GM23338 (cell line): ENCODE measurements at regions not wholly inside any gene's neighbourhood (a gene's known extent, or its start where the extent isn't known, plus 50 kb on each side); places are given as distances from the start of the nearest gene placed in this dataset.

Experiments
- ATAC-seq: fragments of 200-7000 bp; cut with Tn5 transposase; 3 replicates; pipeline ENCODE4 v1.9.1; 2020
- DNase-seq: peaks from one replicate; pipeline ENCODE4 v3.0.0-alpha.2; 2015; ENCODE audit warnings: low spot score
- H2AFZ ChIP-seq: fragments of 200-600 bp; sonication (generic); 2 replicates; pipeline ENCODE4 v1.8.0; 2016; ENCODE audit warnings: antibody characterized with exemption, mild to moderate bottlenecking, moderate library complexity
- H3F3A ChIP-seq: fragments of 200-600 bp; sonication (generic); replicated peaks from 2 replicates; pipeline ENCODE4 v1.8.0; 2017; ENCODE audit warnings: antibody characterized with exemption, mixed run types, low read depth
- H3K27ac ChIP-seq: fragments of 200-600 bp; sonication (generic); 2 replicates; pipeline ENCODE4 v1.6.1; 2016; ENCODE audit warnings: low read depth
- H3K27me3 ChIP-seq: fragments of 200-600 bp; sonication (generic); 2 replicates; pipeline ENCODE4 v1.8.0; 2016; ENCODE audit warnings: mild to moderate bottlenecking, mixed run types, moderate library complexity; ENCODE audit not compliant: insufficient read depth
- H3K36me3 ChIP-seq: fragments of 200-600 bp; sonication (generic); 2 replicates; pipeline ENCODE4 v1.8.0; 2016; ENCODE audit warnings: mild to moderate bottlenecking; ENCODE audit not compliant: insufficient read depth
- H3K4me1 ChIP-seq: fragments of 200-600 bp; sonication (generic); 2 replicates; pipeline ENCODE4 v1.8.0; 2016; ENCODE audit warnings: mild to moderate bottlenecking, moderate library complexity; ENCODE audit not compliant: insufficient read depth
- H3K4me2 ChIP-seq: fragments of 200-600 bp; sonication (generic); 2 replicates; pipeline ENCODE4 v1.7.1; 2017; ENCODE audit warnings: mixed run types
- H3K4me3 ChIP-seq: fragments of 200-600 bp; sonication (generic); 2 replicates; pipeline ENCODE4 v1.6.1; 2016; ENCODE audit warnings: mixed run types
- H3K79me2 ChIP-seq: fragments of 200-600 bp; sonication (generic); replicated peaks from 2 replicates; pipeline ENCODE4 v1.8.0; 2017; ENCODE audit warnings: mild to moderate bottlenecking; ENCODE audit not compliant: insufficient read depth
- H3K9me2 ChIP-seq: fragments of 200-600 bp; sonication (generic); 2 replicates; pipeline ENCODE4 v1.8.0; 2017; ENCODE audit not compliant: insufficient read depth
- H4K20me1 ChIP-seq: fragments of 200-600 bp; sonication (generic); replicated peaks from 2 replicates; pipeline ENCODE4 v1.8.0; 2017; ENCODE audit warnings: mild to moderate bottlenecking; ENCODE audit not compliant: insufficient read depth
- H3K27ac Mint-ChIP-seq: 2 replicates; pipeline ENCODE4 v1.8.0; 2020; ENCODE audit warnings: inconsistent platforms, mild to moderate bottlenecking, moderate library complexity, mixed read lengths
- H3K27me3 Mint-ChIP-seq: 3 replicates; pipeline ENCODE4 v1.8.0; 2022; ENCODE audit warnings: low read depth, mild to moderate bottlenecking, moderate library complexity, mixed read lengths, inconsistent platforms; ENCODE audit not compliant: insufficient read depth, poor library complexity
- H3K36me3 Mint-ChIP-seq: 3 replicates; pipeline ENCODE4 v1.8.0; 2021; ENCODE audit warnings: low read depth, mild to moderate bottlenecking, inconsistent platforms, moderate library complexity, mixed read lengths
- H3K4me1 Mint-ChIP-seq: 3 replicates; pipeline ENCODE4 v1.8.0; 2020; ENCODE audit warnings: mild to moderate bottlenecking, inconsistent platforms, mixed read lengths
- H3K4me3 Mint-ChIP-seq: 3 replicates; pipeline ENCODE4 v1.8.0; 2021; ENCODE audit warnings: moderate library complexity, mild to moderate bottlenecking, inconsistent platforms, mixed read lengths
- H3K9me3 Mint-ChIP-seq: 3 replicates; pipeline ENCODE4 v1.8.0; 2020; ENCODE audit warnings: moderate library complexity, mild to moderate bottlenecking, inconsistent platforms, mixed read lengths
- CREB1 ChIP-seq: fragments of 250-450 bp; sonication (Bioruptor Pico); IDR thresholded peaks from 2 replicates; pipeline ENCODE4 v1.5.0; 2020; ENCODE audit warnings: low read depth, mild to moderate bottlenecking, moderate library complexity
- CTCF ChIP-seq, 2 experiments: fragments of 200-600 bp in 1 of 2; sonication (generic) in 1 of 2; conservative IDR thresholded peaks; 2 replicates each; pipeline versions ENCODE4 v1.5.1 to v1.6.1; 2016 to 2017; ENCODE audit warnings: antibody characterized with exemption in 2 of 2, low read depth in 2 of 2, mild to moderate bottlenecking in 2 of 2, moderate library complexity in 1 of 2
- ETS1 ChIP-seq: IDR thresholded peaks from 2 replicates; pipeline ENCODE4 v1.6.1; 2016; ENCODE audit warnings: antibody characterized with exemption
- EZH2 ChIP-seq: fragments of 200-600 bp; sonication (generic); IDR thresholded peaks from one replicate; pipeline ENCODE4 v1.8.0; 2017; ENCODE audit warnings: antibody characterized with exemption, mild to moderate bottlenecking, low read depth; ENCODE audit not compliant: unreplicated experiment
- EZH2phosphoT487 ChIP-seq: fragments of 200-600 bp; sonication (generic); IDR thresholded peaks from one replicate; pipeline ENCODE4 v1.8.1; 2018; ENCODE audit warnings: antibody characterized with exemption; ENCODE audit not compliant: unreplicated experiment
- JUNB ChIP-seq: IDR thresholded peaks from one replicate; pipeline ENCODE4 v1.6.1; 2016; ENCODE audit warnings: antibody characterized with exemption; ENCODE audit not compliant: unreplicated experiment
- NANOG ChIP-seq: IDR thresholded peaks from 2 replicates; pipeline ENCODE4 v1.6.1; 2016; ENCODE audit warnings: antibody characterized with exemption, borderline replicate concordance
- POLR2AphosphoS5 ChIP-seq: IDR thresholded peaks from 2 replicates; pipeline ENCODE4 v1.6.1; 2016; ENCODE audit warnings: antibody characterized with exemption, low read depth
- REST ChIP-seq: IDR thresholded peaks from one replicate; pipeline ENCODE4 v1.6.1; 2018; ENCODE audit warnings: antibody characterized with exemption; ENCODE audit not compliant: unreplicated experiment
- STAT1 ChIP-seq: IDR thresholded peaks from one replicate; pipeline ENCODE4 v1.6.1; 2016; ENCODE audit warnings: antibody characterized with exemption; ENCODE audit not compliant: unreplicated experiment
- ZNF114 ChIP-seq: fragments of 250-450 bp; sonication (Bioruptor Pico); IDR thresholded peaks from 2 replicates; pipeline ENCODE4 v1.5.0; 2020; ENCODE audit warnings: mild to moderate bottlenecking, moderate library complexity
- ZNF331 ChIP-seq: fragments of 250-450 bp; sonication (Bioruptor Pico); IDR thresholded peaks from 2 replicates; pipeline ENCODE4 v1.5.0; 2020; ENCODE audit warnings: low read depth, mild to moderate bottlenecking, moderate library complexity
- ZNF462 ChIP-seq: fragments of 250-450 bp; sonication (Bioruptor Pico); IDR thresholded peaks from 2 replicates; pipeline ENCODE4 v1.5.0; 2020; ENCODE audit warnings: mild to moderate bottlenecking, moderate library complexity

- no peaks in the 10 kb centered on the region for H4K20me1 ChIP-seq
- H3K4me3 ChIP-seq = no peak overlapping the region
- TF ChIP-seq ETS1 = no peak
- no peak for TF ChIP-seq ZNF462 (CRISPR knock-in tag)
- TF ChIP-seq ZNF114 = no peak
- no peak for TF ChIP-seq STAT1
- no peak for TF ChIP-seq JUNB
- no peak for TF ChIP-seq NANOG
- TF ChIP-seq CREB1 = no peak
- no peak for TF ChIP-seq POLR2AphosphoS5
- no peak for TF ChIP-seq ZNF331 (CRISPR knock-in tag)
- TF ChIP-seq EZH2phosphoT487 = no peak
- TF ChIP-seq EZH2 = no peak
- TF ChIP-seq CTCF (conservative IDR thresholded peaks at IDR 0.05; ENCODE audit: low read depth in 2 of 2) = no peak
- no peak for TF ChIP-seq REST
- no peaks in the 10 kb centered on the region for H3K9me2 ChIP-seq
- peaks cover 7% of the 10 kb centered on the region; the same call in 2 of the 3 replicates for H3K9me3 Mint-ChIP-seq
- H3K27ac Mint-ChIP-seq = no peak overlapping the region
- no peaks in the 10 kb centered on the region for H3K27me3 ChIP-seq
- no peak for DNase-seq
- H3K4me3 Mint-ChIP-seq = no peak overlapping the region
- H3K27ac ChIP-seq = no peak overlapping the region
- no peak overlapping the region for H3K4me2 ChIP-seq
- no peaks in the 10 kb centered on the region for H3K4me1 ChIP-seq
- no peaks in the 10 kb centered on the region for H3K36me3 ChIP-seq
- H3K79me2 ChIP-seq = no peaks in the 10 kb centered on the region
- H3K4me1 Mint-ChIP-seq = peaks cover 2% of the 10 kb centered on the region; the same call in 2 of the 3 replicates
- no peak overlapping the region for H2AFZ ChIP-seq
- no peaks in the 10 kb centered on the region for H3F3A ChIP-seq
- no peaks in the 10 kb centered on the region; the same call in 2 of the 3 replicates for H3K36me3 Mint-ChIP-seq
- ATAC-seq = no peak
- H3K27me3 Mint-ChIP-seq = no peaks in the 10 kb centered on the region
Measured at GRCh38 chr2:103152556-103152955, 390.7 kb downstream of the TMEM182 start.
